ENCODE measurements at regions not wholly inside any gene's neighbourhood (a gene's known extent, or its start where the extent isn't known, plus 50 kb on each side); places are given as distances from the start of the nearest gene placed in this dataset.
A peak's percentile ranks its signal among the peaks of the same experiment; 100 is the strongest.

DNA sequence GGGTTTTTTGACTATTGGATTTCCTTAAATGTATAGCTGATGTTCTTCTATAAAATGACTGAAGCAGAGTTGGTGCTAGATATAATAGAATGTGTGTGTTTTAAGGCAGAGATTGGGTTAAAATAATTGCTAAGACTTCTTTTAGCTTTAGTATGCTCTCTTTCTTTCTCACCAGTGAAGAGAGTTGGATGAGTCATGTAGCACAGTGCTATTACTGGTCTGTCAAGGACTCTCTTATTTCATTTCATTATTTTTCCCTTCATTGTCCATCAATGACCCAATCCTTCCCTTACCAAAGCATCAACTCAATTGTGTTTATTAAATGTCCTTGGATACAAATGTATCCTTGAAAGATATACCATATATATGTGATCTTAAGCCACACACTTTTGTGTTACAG lies 268.9 kb downstream of the IRS2 start:
- H3K4me1 ChIP-seq (ENCODE audit: insufficient read depth): no peaks in the 10 kb centered on the region
- no peaks in the 10 kb centered on the region for H4K20me1 ChIP-seq (ENCODE audit: insufficient read depth)
- no peak overlapping the region for H3K4me3 ChIP-seq
- no peaks in the 10 kb centered on the region for H3K9me3 ChIP-seq (ENCODE audit: low read depth)
- H3K4me2 ChIP-seq (ENCODE audit: unreplicated experiment): no peak overlapping the region
- no peak overlapping the region for H3K9ac ChIP-seq
- no peaks in the 10 kb centered on the region for H3K36me3 ChIP-seq (ENCODE audit: low read depth)
- in situ Hi-C loops (cut with MboI): no loop called here
- no peak overlapping the region for H2AFZ ChIP-seq
- H3K9me2 ChIP-seq (ENCODE audit: insufficient read depth): no peaks in the 10 kb centered on the region
- TF ChIP-seq EZH2phosphoT487 (IDR thresholded peaks at IDR 0.05; ENCODE audit: insufficient read depth, low read depth): no peak
- no peak for TF ChIP-seq EZH2 (IDR thresholded peaks at IDR 0.05; ENCODE audit: insufficient read depth, poor library complexity, severe bottlenecking)
- H3F3A ChIP-seq (ENCODE audit: insufficient read depth): no peaks in the 10 kb centered on the region
- no peaks in the 10 kb centered on the region for H3K79me2 ChIP-seq (ENCODE audit: insufficient read depth)
- H3K27me3 ChIP-seq (replicated peaks; ENCODE audit: insufficient read depth): 0 out of 2 replicates have a peak, but pooled peaks cover 20% of the 10 kb centered on the region
- no peak overlapping the region for H3K27ac ChIP-seq
- peak; percentile 29 for DNase-seq

DNA sequence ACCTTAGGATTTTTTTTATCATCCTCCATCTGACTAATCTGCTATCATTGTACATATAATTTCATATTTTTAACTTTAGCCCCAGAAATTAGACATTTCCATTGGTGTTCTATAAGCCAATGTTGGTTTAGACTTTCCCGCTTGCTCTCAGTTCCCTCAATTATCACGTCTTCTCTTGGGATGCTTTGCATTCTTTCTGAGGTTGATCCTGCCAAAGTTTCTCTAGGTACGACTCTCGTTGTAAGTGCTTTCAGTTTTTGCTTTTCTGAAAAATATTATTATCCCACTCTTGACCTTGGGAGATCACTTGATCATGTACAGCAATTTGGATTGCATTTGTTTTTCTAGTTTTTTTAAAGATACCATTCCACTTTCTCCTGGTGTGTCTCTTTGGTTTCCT lies 270.2 kb downstream of the IRS2 start:
- WGBS, 2 experiments (ENCODE audit: low coverage in 1 of 2, low lambda C conversion rate in 2 of 2, missing lambda C conversion rate in 2 of 2): 18 to 19% methylated on average over 4 of the region's 4 CpGs
- H3K36me3 ChIP-seq (ENCODE audit: low read depth): no peaks in the 10 kb centered on the region
- no peak for DNase-seq
- in situ Hi-C loops (cut with MboI): no loop called here
- H4K20me1 ChIP-seq (ENCODE audit: insufficient read depth): no peaks in the 10 kb centered on the region
- H3K4me3 ChIP-seq: no peak overlapping the region
- H3K4me2 ChIP-seq (ENCODE audit: unreplicated experiment): no peak overlapping the region
- no peak overlapping the region for H3K9ac ChIP-seq
- no peaks in the 10 kb centered on the region for H3K9me2 ChIP-seq (ENCODE audit: insufficient read depth)
- no peaks in the 10 kb centered on the region for H3F3A ChIP-seq (ENCODE audit: insufficient read depth)
- H3K27me3 ChIP-seq (replicated peaks; ENCODE audit: insufficient read depth): peaks cover 26% of the 10 kb centered on the region
- no peaks in the 10 kb centered on the region for H3K4me1 ChIP-seq (ENCODE audit: insufficient read depth)
- H2AFZ ChIP-seq: no peak overlapping the region
- TF ChIP-seq EZH2phosphoT487 (IDR thresholded peaks at IDR 0.05; ENCODE audit: insufficient read depth, low read depth) (no peak), EZH2 (IDR thresholded peaks at IDR 0.05; ENCODE audit: insufficient read depth, poor library complexity, severe bottlenecking) (no peak)
- no peak overlapping the region for H3K27ac ChIP-seq
- H3K79me2 ChIP-seq (ENCODE audit: insufficient read depth): no peaks in the 10 kb centered on the region
- no peaks in the 10 kb centered on the region for H3K9me3 ChIP-seq (ENCODE audit: low read depth)

DNA sequence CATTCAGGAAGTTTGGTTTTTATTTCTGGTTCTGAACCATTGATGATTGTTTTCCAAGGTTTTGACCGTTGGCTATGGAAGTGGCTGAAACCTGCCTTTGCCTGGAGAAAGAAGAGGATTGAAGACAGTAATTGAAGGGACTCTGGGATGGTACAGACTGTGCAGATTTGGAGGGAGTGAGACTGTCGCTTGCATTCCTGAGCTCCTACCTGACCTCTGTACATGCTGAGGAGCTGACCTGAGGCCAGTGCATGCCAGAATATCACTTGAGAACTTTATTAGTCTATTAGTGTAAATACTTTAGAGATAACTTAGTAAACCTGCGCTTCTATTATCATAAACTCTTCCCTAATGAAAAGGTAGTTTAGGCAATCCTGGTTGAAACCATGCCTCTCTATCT lies 276.4 kb downstream of the IRS2 start:
- Histone ChIP-seq H3K4me2 (ENCODE audit: unreplicated experiment) (no peak overlapping the region), H3K9ac (no peak overlapping the region)
- in situ Hi-C loops (cut with MboI): no loop called here

DNA sequence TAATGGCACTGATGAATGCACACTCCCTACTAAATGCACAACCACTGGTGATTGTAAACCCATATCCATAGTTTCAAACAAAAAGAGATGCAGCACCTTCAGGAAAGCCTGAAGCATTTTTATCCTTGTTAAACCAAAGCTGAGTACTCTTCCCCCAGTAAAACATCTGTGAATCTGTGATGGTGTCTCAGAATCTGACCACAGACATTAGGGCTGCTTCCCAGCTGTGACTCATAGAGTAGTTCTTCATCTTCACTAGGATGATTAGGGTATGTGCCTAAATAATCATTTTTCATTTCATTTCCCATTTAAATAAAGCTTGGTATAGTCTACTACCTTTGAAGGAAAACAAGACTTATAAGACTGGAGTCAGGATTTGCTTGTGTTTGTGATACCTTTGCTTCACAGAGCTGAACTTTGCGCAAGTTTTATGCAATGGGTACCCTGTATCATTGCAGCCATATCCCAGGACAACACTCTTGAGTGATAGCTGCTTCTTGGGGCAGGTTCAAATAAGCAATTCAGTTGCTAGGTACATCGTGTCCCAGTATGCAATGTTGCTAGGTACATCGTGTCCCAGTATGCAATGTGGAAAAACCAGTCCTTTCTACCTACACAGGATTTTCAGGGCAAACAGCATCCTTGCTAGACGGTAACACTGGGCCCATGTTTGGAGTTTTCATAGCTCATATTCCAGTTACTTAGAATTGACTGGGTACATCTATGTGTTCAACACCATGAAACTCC lies 277.1 kb downstream of the IRS2 start:
- Histone ChIP-seq H3K4me2 (ENCODE audit: unreplicated experiment) (no peak overlapping the region), H3K9ac (no peak overlapping the region), H3K79me2 (ENCODE audit: insufficient read depth) (no peaks in the 10 kb centered on the region), H2AFZ (no peak overlapping the region), H4K20me1 (ENCODE audit: insufficient read depth) (no peaks in the 10 kb centered on the region), H3K4me1 (ENCODE audit: insufficient read depth) (0 out of 2 replicates have a peak, but pooled peaks cover 3% of the 10 kb centered on the region), H3K27me3 (replicated peaks; ENCODE audit: insufficient read depth) (peaks cover 44% of the 10 kb centered on the region), H3F3A (ENCODE audit: insufficient read depth) (no peaks in the 10 kb centered on the region), H3K36me3 (ENCODE audit: low read depth) (no peaks in the 10 kb centered on the region), H3K9me2 (ENCODE audit: insufficient read depth) (no peaks in the 10 kb centered on the region), H3K9me3 (ENCODE audit: low read depth) (no peaks in the 10 kb centered on the region), H3K4me3 (no peak overlapping the region), H3K27ac (no peak overlapping the region)
- in situ Hi-C loops (cut with MboI): no loop called here
- peak; percentile 76 for DNase-seq
- TF ChIP-seq EZH2 (IDR thresholded peaks at IDR 0.05; ENCODE audit: insufficient read depth, poor library complexity, severe bottlenecking) (no peak), EZH2phosphoT487 (IDR thresholded peaks at IDR 0.05; ENCODE audit: insufficient read depth, low read depth) (no peak)
- WGBS, 2 experiments (ENCODE audit: low coverage in 1 of 2, low lambda C conversion rate in 2 of 2, missing lambda C conversion rate in 2 of 2): 11 to 15% methylated on average over 4 of the region's 4 CpGs

More for the DNA sequence above, 276.4 kb downstream of the IRS2 start:
- no peak for TF ChIP-seq EZH2phosphoT487 (IDR thresholded peaks at IDR 0.05; ENCODE audit: insufficient read depth, low read depth)
- no peaks in the 10 kb centered on the region for H3K9me3 ChIP-seq (ENCODE audit: low read depth)
- no peaks in the 10 kb centered on the region for H3K9me2 ChIP-seq (ENCODE audit: insufficient read depth)
- 38 to 45% methylated on average over 3 of the region's 3 CpGs for whole genome bisulfite sequencing, 2 experiments (ENCODE audit: low coverage in 1 of 2, low lambda C conversion rate in 2 of 2, missing lambda C conversion rate in 2 of 2)
- no peaks in the 10 kb centered on the region for H3F3A ChIP-seq (ENCODE audit: insufficient read depth)
- no peak overlapping the region for H3K4me3 ChIP-seq
- H3K27me3 ChIP-seq (replicated peaks; ENCODE audit: insufficient read depth): peaks cover 46% of the 10 kb centered on the region
- H3K27ac ChIP-seq: no peak overlapping the region
- no peak for DNase-seq
- 0 out of 2 replicates have a peak, but pooled peaks cover 3% of the 10 kb centered on the region for H3K4me1 ChIP-seq (ENCODE audit: insufficient read depth)
- no peaks in the 10 kb centered on the region for H3K36me3 ChIP-seq (ENCODE audit: low read depth)
- no peak overlapping the region for H2AFZ ChIP-seq
- no peaks in the 10 kb centered on the region for H3K79me2 ChIP-seq (ENCODE audit: insufficient read depth)
- H4K20me1 ChIP-seq (ENCODE audit: insufficient read depth): no peaks in the 10 kb centered on the region
